Peyer's patch (tissue), 4 donors: ENCODE measurements at regions not wholly inside any gene's neighbourhood (a gene's known extent, or its start where the extent isn't known, plus 50 kb on each side); places are given as distances from the start of the nearest gene placed in this dataset.

Experiments
- CTCF ChIP-seq, 6 experiments: fragments of 450-650 bp in 4 of 6; fragments of 200-600 bp in 2 of 6; sonication (generic) in 1 of 6; IDR thresholded peaks; one replicate each; pipeline ENCODE4 v1.5.1; 2017 to 2019; ENCODE audit warnings: antibody characterized with exemption in 6 of 6, mild to moderate bottlenecking in 3 of 6, moderate library complexity in 1 of 6
- POLR2A ChIP-seq, 2 donors: fragments of 450-650 bp; IDR thresholded peaks; one replicate each; pipeline ENCODE4 v1.5.1; 2017; ENCODE audit warnings: antibody characterized with exemption in 2 of 2, mild to moderate bottlenecking in 2 of 2, moderate library complexity in 2 of 2

GRCh38 chr21:16536643-16537434 lies 807.1 kb downstream of the USP25 start:
- TF ChIP-seq POLR2A (IDR thresholded peaks at IDR 0.05) (no peak), CTCF (IDR thresholded peaks at IDR 0.05) (no peak)
